Stimulated activated CD4-positive, alpha-beta T cell treated with anti-CD3 and anti-CD28 coated beads, Interleukin-1b, Interleukin-23, amount 100 ng/mL, for 24 hours (primary cell): ENCODE measurements at regions not wholly inside any gene's neighbourhood (a gene's known extent, or its start where the extent isn't known, plus 50 kb on each side); places are given as distances from the start of the nearest gene placed in this dataset.
"Not testable (repeated sequence)": the region's sequence is repeated elsewhere in the genome, so short reads cannot be mapped to it uniquely, and the experiment has no call there.

ENCODE experiments used
- DNase-seq, 4 experiments: peaks; one replicate each; pipeline ENCODE4 v3.0.0-alpha.2; 2020; ENCODE audit warnings: low read depth in 4 of 4, low spot score in 1 of 4

DNA sequence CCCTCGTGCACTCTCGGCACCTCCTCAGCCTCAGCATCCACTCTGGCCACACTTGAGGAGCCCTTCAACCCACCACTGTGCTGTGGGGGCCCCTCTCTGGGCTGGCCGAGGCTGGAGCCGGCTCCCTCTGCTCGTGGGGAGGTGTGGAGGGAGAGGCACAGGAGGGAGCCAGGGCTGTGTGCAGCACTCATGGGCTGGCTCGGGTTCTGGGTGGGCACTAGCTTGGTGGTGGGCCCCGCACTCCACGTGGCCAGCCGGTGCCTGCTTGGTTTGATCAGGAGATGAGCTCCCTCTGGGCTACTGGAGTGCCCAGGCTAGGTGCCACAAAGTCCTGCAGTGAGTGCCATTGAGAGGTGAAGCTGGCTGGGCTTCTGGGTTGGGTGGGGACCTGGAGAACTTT lies 949.4 kb upstream of the GJE1 start:
- no peak for DNase-seq

DNA sequence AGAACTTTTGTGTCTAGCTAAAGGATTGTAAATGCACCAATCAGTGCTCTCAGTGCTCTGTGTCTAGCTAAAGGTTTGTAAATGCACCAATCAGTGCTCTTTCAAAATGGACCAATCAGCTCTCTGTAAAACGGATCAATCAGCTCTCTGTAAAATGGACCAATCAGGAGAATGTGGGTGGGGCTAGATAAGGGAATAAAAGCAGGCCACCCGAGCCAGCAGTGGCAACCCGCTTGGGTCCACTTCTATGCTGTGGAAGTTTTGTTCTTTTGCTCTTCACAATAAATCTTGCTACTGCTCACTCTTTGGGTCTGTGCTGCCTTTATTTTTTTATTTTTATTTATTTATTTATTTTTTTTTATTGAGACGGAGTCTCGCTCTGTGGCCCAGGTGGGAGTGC lies 957.3 kb upstream of the GJE1 start:
- not testable (repeated sequence) for DNase-seq

DNA sequence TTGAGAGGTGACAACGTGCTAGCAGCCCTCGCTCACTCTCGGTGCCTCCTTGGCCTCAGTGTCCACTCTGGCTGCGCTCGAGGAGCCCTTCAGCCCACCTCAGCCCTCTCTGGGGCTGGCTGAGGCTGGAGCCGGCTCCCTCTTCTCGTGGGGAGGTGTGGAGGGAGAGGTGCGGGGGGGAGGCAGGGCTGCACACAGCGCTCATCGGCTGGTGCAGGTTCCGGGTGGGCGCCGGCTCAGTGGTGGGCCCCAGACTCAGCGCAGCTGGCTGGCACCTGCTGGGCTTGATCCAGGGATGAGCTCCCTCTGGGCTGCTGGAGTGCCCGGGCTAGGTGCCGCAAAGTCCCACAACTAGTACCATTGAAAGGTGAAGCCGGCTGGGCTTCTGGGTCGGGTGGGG lies 957.8 kb upstream of the GJE1 start:
- DNase-seq, result no peak

DNA sequence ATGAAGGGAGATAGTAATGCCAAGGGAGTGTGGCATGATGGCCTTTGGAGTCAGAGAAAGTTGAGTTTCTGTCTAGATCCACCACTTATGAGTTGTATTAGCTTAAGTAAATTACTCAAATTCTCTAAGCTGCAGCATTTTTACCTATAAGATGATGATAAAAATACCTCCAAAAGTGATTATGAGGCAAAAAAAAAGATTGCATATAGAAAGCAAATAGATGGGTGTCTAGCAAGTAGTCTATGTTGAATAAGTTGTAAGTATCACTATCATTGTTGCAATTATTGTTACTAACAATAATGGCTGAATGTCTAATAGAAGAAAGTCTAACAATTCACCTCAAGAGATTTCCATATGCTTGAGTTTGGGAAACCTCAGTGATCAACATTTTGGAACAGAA lies 959.2 kb upstream of the GJE1 start:
- no peak for DNase-seq

DNA sequence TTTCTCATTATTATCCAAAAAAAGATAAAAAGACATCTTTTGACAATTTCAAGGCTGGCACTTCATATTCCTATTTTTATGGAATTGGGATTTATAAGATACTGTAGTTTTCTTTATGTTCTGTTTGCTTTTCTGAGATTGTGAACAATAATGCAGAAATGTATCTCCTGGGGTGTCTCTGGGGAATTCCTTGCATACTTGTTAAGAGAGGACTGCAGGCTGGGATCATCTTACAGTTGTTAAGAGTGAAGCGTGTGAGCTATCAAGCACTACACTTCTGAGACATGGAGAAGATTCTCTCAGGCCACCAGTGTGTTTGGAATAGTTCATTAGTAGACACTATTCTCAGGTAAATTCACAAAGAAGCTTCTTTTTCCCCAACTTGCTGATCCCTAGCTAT lies 963.3 kb upstream of the GJE1 start:
- no peak for DNase-seq

DNA sequence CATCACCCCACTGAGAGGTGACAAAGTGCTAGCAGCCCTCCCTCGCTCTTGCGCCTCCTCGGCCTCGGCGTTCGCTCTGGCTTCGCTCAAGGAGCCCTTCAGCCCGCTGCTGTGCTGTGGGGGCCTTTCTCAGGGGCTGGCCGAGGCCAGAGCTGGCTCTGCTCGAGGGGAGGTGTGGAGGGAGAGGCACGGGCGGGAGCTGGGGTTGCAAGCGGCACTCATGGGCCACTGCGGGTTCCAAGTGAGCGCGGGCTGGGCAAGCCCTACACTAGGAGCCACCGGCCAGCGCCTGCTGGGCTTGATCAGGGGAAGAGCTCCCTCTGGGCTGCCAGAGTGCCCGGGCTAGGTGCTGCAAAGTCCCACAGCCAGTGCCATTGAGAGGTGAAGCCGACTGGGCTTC lies 964.8 kb upstream of the GJE1 start:
- DNase-seq, result no peak

DNA sequence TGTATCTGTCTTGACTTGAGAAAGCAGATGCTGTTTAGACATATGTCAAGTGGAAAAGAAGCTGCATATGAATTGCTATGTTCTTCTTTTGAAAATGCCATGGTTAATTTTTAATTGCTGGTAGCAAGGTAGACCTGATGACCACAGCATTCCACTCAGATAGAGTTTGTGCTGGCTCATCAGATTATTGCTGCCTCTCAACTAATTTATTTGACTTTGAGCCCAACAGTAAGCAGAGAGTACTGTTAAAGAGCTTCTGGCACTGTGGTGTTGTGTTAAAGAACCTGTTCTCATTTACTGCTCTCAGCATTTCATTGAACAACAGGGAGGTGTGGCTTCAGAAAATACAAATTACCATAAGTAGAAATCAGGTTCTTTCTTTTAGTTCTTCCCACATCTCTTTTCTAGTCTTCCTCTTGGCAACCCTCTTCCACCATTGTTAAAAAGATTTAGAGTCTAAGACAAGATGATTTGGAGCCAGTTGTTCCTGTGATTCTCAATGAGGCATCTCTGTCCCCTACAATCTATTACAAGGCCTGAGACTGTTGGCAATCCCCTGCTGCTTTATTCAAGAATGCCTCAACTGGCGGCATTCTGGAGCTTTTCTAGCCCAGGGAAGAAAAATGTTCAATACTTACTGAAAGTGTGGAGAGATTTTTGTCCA lies 967.6 kb upstream of the GJE1 start:
- DNase-seq, result no peak

DNA sequence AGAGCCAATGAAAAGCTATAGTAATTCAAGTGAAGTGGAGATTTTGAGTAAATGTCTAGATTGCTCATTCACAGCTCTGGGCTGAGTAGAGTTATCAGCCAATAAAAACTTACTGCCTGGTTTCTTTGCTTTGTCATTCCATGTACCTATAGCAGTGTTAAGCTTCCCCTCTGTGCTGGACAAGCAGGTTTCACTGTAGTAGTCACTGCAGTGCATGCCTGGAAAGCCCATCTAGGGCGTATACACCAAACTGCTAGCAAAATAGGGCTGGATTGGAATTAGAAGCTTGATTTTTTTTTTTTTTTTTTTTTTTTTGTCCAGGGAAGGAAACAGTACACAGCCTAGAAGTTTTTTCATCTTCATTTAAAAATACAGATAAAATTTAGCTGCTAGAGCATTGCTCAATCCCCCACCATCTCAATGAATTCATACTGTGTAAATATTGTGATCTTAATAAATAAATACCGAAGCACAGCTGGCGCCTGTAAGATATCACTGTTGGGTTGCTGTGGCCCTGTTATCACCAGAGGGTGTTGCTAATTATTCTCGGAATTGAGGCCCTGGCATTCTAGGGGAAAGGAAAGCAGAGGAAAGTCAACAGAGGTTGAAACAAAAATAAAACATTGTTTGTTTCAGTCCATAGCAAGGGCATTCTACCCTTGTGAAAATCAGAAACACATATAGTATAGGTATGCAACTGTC lies 968.5 kb upstream of the GJE1 start:
- no peak for DNase-seq

DNA sequence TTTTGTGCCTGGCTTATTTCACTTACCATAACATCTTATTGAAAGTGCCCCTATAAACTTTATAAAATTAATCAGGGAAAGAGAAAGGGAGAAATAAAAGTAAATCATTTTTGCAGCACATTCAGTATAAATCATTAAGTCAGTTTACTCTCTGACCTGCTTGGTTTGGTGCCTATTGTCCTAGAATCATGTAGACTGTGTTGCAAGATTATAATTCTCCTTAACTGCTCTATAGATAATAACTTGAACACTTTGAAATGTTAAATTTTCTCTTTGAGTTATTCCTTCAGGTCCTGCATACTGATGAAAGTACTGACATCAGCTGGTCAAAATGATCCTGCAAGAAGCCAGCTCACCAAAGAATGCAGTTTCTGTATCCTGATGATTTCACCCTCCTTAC lies 969.6 kb upstream of the GJE1 start:
- no peak for DNase-seq

DNA sequence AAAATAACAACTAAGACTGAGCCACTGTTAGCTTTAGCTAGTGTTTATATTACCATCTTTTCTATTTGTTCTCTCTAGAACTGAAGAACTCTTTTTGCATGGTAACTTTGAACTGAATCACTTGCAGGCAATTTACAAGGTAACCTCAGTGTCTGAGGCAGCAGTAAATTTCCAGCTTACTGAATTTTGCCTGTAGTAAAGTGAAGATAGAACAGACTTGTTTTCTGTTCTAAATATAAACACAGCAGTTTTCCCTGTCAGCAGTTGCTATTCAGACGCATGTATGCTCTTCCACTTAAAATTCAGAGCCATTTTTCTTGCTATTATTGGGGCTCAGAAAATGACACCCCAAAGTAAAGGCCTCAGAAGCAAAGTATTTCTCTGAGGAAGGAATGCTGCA lies 974.0 kb upstream of the GJE1 start:
- no peak for DNase-seq

DNA sequence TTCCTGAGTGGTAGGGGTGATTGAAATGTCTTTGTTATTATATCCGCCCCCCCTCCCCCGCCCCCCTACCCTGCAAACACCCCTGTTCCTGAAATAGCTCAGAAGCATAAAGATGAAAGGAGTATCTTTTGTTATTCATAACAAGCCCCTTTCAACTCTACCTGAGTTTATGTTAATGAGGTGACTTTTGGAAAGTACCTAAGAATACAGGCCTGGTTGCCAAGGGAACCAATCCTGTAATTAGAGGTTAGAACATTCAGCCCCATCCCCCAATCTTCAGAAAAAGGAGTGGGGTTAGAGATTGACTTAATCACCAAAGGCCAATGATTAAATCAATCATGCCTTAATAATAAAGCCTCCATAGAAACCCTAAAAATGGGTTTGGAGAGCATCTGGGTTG lies 979.2 kb upstream of the GJE1 start:
- no peak for DNase-seq

DNA sequence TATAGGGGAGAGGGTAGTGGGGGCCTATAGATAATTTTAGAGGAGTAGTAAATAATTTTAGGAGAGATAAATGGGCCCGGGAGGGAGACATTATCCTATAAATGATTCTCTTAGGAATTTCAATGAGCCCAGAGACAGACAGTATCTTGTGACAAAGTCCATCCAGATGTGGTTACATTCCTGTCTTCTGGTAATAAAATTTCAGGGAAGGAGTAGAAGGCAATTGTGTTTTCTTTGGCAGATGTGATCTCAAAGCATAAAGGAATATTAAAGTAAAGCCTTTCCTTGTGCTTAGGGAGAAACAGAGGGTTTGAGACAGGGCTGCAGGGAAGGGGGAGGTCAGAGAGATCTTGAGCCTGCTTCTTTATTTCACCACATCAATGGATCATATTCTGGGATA lies 979.8 kb upstream of the GJE1 start:
- DNase-seq, result no peak

DNA sequence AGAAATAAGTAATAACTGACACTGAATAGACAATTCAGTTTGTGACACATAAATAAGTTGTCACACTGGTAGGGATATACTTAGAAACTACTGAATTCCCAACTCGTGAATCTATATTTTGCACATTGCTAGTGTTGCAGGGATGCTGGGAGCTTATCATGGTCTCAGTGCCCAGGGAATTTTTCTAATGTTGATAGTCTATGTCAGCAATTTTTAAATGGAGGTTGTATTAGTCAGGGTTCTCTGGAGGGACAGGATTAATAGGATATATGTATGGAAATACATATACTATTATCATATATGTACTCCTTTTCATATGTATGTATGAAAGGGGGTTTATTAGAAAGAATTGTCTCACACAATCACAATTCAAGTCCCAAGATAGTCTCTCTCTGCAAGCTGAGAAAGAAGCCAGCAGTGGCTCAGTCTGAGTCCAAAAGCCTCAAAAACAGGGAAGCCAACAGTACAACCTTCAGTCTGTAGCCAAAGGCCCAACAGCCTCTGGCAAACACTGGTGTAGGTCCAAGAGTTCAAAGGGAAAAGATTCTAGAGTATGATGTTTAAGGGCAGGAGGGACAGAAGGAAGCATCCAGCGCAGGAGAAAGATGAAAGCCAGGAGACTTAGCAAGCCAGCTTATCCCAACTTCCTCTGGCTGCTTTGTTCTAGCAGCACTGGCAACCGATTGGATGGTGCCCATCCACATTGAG lies 980.9 kb upstream of the GJE1 start:
- DNase-seq, result no peak

DNA sequence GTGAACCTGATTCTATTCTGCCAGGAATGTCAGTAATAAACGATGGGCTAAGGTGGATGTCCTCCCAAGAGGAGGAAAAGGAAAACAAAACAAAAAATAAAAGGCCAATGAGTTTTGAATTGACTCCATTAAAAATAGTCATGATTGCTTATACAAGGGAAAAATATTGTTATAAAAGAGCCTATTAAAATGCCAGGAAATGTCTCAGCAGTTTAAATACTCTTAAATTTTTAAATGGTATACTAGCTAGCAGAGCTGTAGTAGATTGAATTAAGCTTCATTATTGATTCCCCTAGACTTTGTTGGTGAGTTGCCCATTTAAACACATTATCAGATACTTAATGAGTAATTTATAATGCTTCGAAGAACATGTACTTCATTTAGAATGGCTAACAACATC lies 990.9 kb upstream of the GJE1 start:
- DNase-seq, result no peak

DNA sequence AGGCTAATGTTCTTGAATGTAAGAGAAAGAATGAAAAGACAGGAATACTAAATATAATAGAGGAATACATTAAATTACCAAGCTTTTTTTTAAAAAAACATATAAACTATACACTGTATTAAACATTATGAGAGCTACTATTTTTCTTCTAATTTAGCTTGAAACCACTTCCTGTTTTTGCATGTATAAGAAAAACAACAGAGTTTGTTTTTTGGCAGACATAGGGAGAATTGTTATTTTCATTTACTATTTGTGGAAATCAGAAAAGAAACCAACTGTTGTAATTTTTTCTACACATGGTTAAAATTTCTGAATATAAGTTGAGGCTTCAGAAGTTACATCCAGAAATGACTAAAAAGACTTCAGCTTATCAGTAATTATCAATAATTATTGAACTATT lies 991.8 kb upstream of the GJE1 start:
- no peak for DNase-seq

DNA sequence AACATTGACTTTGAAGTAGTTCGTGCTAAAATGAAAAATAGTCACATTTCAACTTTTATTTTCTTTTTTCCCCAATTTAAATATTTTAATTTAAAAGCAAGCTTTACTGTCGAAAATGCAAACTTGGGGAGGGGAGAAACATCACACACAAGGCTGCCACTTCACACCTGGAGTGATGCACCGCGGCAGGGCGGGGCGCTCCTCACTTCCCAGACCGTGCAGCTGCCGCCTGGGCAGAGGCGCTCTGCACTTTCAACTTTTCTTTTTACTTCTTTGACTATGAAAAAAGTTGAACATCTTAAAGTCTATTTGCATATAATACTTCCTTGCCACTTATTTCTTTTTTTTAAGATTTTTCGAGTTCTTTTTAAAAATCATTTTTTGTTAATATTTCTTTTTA lies 993.3 kb upstream of the GJE1 start:
- no peak for DNase-seq

DNA sequence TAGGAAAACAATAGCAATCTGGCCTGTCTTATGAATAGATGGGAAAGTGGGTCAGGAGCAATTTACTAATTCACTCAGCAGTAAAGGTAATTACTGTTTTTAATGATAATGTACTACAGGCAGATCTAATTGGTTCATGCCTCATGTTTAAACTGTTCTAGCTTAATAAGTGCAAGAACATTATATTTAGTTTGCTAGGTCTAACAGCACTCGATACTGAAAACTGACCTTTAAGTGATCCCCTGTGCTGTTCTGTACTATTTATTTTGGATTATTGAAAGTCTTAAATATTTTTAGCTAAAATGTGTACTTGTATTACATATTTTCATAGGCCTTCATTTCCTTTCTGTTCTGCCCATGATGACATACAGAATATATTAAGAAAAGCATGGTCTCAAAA lies 998.0 kb upstream of the GJE1 start:
- no peak for DNase-seq

DNA sequence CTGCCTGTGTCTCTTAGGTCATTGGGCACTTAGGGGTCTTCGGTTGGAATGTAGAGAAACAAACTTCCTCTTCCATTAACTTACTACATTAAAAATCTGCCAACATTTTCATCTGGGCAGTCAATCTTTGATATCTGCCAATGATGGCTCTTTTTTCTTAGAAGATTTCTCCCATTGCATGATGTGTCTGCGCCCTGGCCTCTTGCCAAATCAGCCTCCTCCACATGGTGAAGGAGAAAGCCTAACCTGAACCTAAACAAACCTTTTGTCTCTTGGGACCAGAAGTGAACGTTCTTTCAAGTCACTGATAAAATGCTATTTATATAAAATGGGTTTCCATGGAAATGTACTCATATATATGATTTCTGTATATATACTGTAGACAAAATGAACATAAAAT lies 998.9 kb upstream of the GJE1 start:
- DNase-seq, result no peak

DNA sequence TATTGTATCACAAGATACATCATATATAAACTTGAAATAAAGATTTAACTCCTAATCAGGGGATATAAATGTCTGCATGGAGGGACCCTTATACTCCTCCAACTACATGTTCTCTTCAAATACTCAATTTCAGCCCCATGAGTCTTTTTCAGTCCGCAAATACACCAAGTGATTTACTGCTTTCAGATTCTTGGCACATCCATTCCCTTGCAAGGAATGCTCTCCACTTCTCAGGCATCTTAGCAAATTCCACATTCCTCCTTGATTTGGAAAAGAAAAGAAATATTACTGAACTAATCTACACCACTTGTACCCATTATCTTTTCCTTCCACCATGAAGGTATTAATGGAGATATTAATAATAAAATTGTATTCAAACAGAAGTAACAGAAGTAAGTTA lies 999.4 kb upstream of the GJE1 start:
- no peak for DNase-seq

DNA sequence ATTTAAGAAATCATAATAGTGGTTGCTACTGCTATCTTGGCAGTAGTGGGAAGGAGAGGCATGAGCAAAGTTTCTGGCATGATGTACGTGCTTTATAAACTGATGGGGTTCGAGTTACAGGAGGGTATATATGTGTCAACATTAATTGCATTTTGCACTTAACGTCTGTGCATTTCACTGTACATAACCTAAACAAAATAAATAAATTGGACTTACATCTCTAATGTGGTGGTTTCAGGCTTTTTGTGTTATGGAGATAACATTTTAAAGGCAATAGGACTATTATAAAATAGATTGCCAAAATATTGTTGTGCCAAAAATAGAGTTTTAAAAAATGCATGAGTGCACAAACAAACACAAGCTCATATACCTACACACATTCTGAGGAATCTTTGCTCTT lies 1001.1 kb upstream of the GJE1 start:
- DNase-seq, result no peak

DNA sequence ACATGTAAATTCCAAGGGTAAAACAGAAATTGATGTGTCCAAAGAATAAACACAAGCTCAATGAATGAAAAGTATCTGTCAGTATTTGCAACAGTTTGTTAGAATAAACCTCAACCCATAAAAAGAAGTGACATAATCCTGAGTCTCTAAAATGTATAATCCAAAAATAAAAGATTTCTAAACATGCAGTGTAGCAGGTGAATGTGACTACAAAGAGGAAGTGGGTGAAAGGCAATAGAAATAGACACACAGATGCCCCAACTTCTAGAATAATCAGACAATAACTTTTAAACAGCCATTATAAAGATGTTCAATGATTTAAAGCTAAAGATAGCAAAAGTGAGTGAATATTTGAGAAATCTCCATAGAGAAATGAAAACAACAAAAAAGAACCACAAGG lies 1009.2 kb upstream of the GJE1 start:
- DNase-seq, result no peak

DNA sequence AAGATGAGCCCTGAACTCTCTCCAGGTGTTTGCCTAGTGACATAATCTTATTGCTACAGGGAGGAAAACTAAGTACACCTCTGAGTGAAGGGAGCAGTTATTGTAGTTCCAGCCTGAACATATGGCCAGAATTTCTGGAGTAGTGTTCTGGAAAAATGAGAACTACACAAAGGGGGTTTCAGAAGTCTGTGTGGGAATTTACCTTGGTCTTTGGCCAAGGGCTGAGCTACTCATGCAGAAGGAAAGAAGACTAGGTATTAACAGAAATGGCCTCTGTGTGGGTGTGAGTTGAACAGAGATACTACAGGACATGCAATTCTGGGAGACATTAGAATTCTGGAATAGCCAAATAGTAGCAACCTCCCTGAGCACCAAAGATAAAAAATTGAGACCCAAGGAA lies 1009.7 kb upstream of the GJE1 start:
- no peak for DNase-seq

DNA sequence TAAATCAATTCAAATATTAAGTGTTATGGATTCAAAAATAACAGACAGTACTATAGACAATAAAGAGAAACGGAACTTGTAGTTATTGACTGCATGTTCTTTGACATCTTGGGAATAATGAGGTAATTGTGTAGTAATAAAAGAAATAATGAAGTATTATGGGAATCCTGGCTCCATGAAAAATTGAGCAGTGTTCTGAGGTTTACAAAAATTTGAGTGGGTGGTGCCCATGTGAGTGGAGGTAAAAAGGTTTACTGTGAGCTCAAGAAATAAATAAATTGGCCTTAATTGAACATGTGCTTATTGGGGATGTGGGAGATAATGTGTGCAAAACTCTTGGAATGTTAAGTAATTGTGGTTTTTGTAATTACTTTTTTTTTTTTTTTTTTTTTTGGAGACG lies 1013.7 kb upstream of the GJE1 start:
- no peak for DNase-seq
